H1 (cell line): ENCODE measurements at regions not wholly inside any gene's neighbourhood (a gene's known extent, or its start where the extent isn't known, plus 50 kb on each side); places are given as distances from the start of the nearest gene placed in this dataset.

ENCODE experiments used
- EZH2 ChIP-seq: fragments of 200-600 bp; sonication (generic); IDR thresholded peaks from 2 replicates; pipeline ENCODE4 v1.7.1; 2012; ENCODE audit warnings: low read depth, mild to moderate bottlenecking, moderate library complexity, low read length, inconsistent platforms; ENCODE audit not compliant: severe bottlenecking
- SRF ChIP-seq: IDR thresholded peaks from 2 replicates; pipeline ENCODE4 v1.6.1; 2011; ENCODE audit warnings: mild to moderate bottlenecking, low read depth, low read length, moderate library complexity
- TF ChIP-seq, protein P1 (sequence below): IDR thresholded peaks from 2 replicates; pipeline ENCODE4 v1.6.1; 2011; ENCODE audit warnings: low read length, improper control_type of control experiment
- TF ChIP-seq, protein P2 (sequence below), 3 experiments: IDR thresholded peaks; 1 replicate in 2 of 3; 2 replicates in 1 of 3; pipeline versions ENCODE4 v1.5.1 to v1.6.1; 2011; ENCODE audit warnings: low read length in 3 of 3, mild to moderate bottlenecking in 3 of 3, inconsistent platforms in 2 of 3, low read depth in 1 of 3, moderate library complexity in 1 of 3; ENCODE audit not compliant: insufficient read depth in 1 of 3; ENCODE audit errors: control extremely low read depth in 1 of 3

DNA sequence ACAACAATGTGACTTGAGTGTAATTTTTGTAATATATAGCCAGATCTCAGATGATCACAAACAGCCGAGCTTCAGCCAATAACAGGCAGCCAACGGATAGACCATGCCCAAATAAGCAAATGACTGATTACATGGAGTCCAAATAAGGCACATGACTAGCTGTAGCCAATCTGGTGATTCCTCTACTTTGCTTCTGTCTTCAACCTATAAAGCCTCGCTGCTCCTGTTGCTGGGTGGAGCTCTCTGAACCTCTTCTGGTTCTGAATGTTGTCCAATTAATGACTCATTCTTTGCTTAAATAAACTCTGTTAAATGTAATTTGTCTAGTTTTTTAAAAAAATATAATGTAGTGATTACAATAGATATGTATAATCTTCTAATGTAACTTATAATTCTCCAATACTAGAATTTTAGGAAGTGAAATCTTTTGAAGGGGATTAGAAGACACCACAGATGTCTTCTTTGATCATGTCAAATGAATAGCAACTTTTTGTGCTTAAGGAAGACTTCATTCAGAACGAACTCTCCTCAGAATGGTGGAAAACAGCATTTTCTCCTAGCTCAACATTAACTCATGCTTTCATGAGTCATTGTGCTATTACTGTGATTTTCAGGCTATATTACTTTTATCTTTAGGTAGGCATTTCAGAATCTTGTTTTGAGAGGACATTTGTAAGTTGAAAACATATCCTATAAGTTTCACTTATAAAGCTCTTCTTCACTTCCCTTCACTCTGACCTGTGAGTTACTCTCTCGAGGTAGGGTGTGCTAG lies 857.8 kb upstream of the B3GALT2 start:
- TF ChIP-seq EZH2 (no peak), SRF (no peak)
- TF ChIP-seq, protein P1, sequence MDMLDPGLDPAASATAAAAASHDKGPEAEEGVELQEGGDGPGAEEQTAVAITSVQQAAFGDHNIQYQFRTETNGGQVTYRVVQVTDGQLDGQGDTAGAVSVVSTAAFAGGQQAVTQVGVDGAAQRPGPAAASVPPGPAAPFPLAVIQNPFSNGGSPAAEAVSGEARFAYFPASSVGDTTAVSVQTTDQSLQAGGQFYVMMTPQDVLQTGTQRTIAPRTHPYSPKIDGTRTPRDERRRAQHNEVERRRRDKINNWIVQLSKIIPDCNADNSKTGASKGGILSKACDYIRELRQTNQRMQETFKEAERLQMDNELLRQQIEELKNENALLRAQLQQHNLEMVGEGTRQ: no peak
- TF ChIP-seq, protein P2, sequence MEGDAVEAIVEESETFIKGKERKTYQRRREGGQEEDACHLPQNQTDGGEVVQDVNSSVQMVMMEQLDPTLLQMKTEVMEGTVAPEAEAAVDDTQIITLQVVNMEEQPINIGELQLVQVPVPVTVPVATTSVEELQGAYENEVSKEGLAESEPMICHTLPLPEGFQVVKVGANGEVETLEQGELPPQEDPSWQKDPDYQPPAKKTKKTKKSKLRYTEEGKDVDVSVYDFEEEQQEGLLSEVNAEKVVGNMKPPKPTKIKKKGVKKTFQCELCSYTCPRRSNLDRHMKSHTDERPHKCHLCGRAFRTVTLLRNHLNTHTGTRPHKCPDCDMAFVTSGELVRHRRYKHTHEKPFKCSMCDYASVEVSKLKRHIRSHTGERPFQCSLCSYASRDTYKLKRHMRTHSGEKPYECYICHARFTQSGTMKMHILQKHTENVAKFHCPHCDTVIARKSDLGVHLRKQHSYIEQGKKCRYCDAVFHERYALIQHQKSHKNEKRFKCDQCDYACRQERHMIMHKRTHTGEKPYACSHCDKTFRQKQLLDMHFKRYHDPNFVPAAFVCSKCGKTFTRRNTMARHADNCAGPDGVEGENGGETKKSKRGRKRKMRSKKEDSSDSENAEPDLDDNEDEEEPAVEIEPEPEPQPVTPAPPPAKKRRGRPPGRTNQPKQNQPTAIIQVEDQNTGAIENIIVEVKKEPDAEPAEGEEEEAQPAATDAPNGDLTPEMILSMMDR (IDR thresholded peaks at IDR 0.05; ENCODE audit: control extremely low read depth in 1 of 3, insufficient read depth in 1 of 3, low read depth in 1 of 3, low read length in 3 of 3): no peak
